ENCODE measurements at regions not wholly inside any gene's neighbourhood (a gene's known extent, or its start where the extent isn't known, plus 50 kb on each side); places are given as distances from the start of the nearest gene placed in this dataset.

DNA sequence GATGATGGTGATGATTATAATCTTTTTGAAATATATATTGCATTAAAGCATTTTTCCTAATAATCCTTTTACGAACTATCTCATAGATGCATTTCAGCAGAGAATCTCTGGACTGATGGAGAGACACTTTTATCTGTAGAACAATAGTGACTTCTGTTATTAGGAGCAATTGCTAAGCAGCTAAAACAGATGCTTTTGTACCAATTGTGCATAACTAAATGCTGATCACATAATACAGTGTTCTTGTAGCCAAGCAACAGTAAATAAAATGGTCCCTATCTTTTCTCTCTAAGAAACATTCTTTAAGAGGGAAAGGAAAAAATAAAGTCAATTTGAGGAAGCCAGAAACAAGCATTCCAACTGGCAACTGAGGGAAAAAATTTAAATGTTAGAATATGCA is 405.8 kb upstream of the GOLIM4 start:
- ATAC-seq (no peak), DNase-seq (no peak)
- no peak overlapping the region for H3K27ac Mint-ChIP-seq
- no peak overlapping the region for H3K4me3 Mint-ChIP-seq
- no peaks in the 10 kb centered on the region for H3K4me1 Mint-ChIP-seq
- H3K9me3 Mint-ChIP-seq = no peaks in the 10 kb centered on the region
- no peaks in the 10 kb centered on the region for H3K27me3 Mint-ChIP-seq

DNA sequence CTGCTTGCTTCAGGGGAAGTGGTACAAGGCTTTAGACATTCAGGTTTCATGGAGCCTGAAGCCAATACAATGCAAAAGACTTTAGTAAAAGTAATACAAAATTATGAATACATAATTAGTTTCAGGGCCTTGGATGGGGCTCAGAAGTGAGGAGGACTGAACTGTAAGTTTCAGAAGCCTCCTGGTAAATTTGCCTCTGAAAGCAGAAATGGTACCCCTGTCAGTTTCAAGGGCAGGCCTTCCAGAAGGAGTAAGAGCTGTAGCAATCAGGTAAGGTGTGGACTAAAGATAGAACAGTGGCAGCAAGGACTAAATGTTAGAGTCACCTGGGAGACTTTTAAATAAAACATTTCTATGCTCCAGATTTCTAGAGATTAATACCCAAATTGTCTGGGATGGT is 402.5 kb upstream of the GOLIM4 start:
- DNase-seq (no peak), ATAC-seq (no peak)
- H3K4me3 Mint-ChIP-seq = no peak overlapping the region
- peaks cover 0 to 5% of the 10 kb centered on the region in 2 donors for H3K9me3 Mint-ChIP-seq
- no peaks in the 10 kb centered on the region for H3K4me1 Mint-ChIP-seq
- H3K27me3 Mint-ChIP-seq = no peaks in the 10 kb centered on the region
- no peak overlapping the region for H3K27ac Mint-ChIP-seq

DNA sequence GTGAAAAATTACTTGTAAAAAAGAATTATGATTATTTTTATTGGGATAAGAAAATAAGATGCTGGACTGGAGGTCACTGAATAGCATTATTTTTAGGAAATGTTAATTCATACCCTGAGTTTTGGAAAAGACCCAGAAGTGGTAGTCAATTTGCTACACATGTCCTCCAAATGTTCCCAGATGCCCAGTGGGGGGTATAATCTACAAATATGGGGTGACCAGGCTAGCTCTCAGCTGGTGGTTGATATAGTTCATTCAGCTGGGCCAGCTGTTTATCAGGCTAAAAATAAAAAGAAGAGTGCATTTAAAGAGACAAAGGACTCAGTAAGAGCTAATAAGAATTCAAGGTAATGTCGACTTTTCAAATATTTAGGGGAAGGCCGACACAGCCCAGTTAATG is 402.0 kb upstream of the GOLIM4 start:
- H3K4me1 Mint-ChIP-seq = no peaks in the 10 kb centered on the region
- no peak overlapping the region for H3K27ac Mint-ChIP-seq
- H3K9me3 Mint-ChIP-seq = peaks cover 0 to 6% of the 10 kb centered on the region in 2 donors
- no peak for ATAC-seq
- H3K4me3 Mint-ChIP-seq = no peak overlapping the region
- no peaks in the 10 kb centered on the region for H3K27me3 Mint-ChIP-seq
- no peak for DNase-seq

DNA sequence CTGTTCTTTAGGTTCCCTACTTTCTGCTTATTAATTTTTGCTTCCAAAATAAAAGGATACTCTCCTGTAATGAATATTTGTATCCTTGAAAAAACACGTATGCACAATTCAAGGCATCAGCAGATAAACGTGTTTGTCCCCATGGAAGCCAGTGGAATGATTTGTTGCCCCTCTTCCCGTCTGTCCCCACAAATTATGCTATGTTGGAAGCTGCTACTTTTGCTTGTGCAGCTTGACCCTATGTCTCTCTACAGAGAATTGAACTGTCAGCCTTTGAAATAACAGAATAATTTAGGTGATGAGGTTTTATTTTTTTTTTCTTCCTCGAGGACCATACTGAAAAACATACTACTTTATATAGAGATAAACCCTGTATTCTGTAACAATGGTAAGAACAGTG is 401.5 kb upstream of the GOLIM4 start:
- Mint-ChIP-seq H3K4me1 (no peaks in the 10 kb centered on the region), H3K27me3 (no peaks in the 10 kb centered on the region)

DNA sequence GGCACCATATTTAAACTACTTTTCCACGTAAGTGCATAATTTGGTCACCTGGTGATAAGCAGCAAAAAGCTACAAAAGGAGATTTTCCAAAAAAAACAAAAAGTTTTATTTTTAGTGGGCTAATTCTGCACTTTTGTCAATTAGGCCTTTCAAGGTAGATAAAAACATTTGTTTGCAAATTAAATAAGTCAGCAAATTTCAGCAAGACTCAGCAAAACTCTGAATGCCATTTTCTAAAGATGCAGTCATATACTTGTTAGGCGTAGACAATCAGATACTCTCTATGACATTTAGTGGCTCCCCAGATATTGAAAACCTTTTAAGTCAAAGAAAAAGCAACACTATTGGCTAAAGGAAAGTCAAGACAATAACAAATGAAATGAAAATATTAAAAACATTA is 400.2 kb upstream of the GOLIM4 start:
- ATAC-seq (no peak), DNase-seq (no peak)
- Mint-ChIP-seq H3K9me3 (peaks cover 0 to 6% of the 10 kb centered on the region in 2 donors), H3K4me3 (no peak overlapping the region), H3K27ac (no peak overlapping the region), H3K4me1 (no peaks in the 10 kb centered on the region), H3K27me3 (no peaks in the 10 kb centered on the region)

More for the DNA sequence above, 401.5 kb upstream of the GOLIM4 start:
- Mint-ChIP-seq H3K9me3 (peaks cover 0 to 6% of the 10 kb centered on the region in 2 donors), H3K4me3 (no peak overlapping the region), H3K27ac (no peak overlapping the region)
- ATAC-seq (no peak), DNase-seq (no peak)

DNA sequence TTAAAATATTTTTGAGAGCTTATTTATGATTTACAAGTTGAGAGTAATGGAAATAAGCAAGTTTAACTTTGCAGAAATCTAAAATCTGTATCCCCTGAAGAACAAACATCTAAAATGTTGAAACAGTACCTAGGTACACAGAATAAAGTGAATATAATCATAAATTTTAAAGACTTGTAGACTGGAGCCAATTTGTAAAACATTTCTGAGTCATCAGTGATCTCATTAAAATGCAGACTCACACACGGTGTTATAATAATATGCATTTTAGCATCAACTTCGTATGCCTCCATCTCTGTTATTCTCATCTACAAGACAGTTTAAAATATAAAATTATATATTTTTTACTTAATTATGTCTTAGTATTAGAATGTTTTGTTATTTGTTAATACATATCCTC is 399.5 kb upstream of the GOLIM4 start:
- H3K9me3 Mint-ChIP-seq = peaks cover 0 to 6% of the 10 kb centered on the region in 2 donors
- DNase-seq (no peak), ATAC-seq (no peak)
- H3K27ac Mint-ChIP-seq = no peak overlapping the region
- H3K27me3 Mint-ChIP-seq = no peaks in the 10 kb centered on the region
- no peak overlapping the region for H3K4me3 Mint-ChIP-seq
- no peaks in the 10 kb centered on the region for H3K4me1 Mint-ChIP-seq

DNA sequence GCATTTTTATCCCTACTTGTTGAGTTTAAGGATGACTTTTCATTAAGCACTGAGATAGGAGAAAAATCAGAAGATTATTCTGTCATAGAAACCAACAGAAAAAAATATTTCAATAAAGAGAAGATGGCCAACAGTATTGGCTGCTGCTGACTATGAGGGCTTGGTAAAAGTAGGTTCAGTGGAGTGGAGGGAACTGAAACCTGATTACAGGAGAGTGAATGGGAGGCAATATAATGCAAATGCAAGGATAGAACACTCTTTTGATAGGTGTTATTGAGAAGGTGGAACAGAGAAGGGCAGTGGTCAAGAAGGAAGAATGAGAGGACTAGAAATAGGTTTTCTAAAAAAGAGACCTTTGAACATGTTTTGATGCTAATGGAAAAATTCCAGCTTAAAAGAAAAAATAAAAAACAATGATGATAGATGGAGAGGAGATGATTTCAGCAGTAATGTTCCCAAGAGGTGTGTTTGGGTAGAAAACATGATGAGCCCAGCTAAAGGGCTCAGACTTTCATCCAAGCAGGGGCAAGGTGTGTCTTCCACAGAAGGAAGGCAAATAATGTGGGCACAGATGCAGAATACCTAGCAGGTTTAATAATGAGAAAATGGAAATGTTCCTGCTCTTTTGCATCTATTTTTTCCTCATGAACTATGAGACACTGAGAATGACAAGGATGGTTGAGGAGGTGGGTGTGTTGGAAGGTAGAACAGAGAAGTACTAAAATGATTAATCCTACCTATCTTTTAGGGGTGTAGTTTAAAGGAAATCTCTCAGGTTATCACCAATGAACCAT is 397.9 kb upstream of the GOLIM4 start:
- Mint-ChIP-seq H3K4me1 (no peaks in the 10 kb centered on the region), H3K4me3 (no peak overlapping the region), H3K27me3 (no peaks in the 10 kb centered on the region), H3K9me3 (peaks cover 0 to 6% of the 10 kb centered on the region in 2 donors), H3K27ac (no peak overlapping the region)
- no peak for ATAC-seq
- DNase-seq = no peak

DNA sequence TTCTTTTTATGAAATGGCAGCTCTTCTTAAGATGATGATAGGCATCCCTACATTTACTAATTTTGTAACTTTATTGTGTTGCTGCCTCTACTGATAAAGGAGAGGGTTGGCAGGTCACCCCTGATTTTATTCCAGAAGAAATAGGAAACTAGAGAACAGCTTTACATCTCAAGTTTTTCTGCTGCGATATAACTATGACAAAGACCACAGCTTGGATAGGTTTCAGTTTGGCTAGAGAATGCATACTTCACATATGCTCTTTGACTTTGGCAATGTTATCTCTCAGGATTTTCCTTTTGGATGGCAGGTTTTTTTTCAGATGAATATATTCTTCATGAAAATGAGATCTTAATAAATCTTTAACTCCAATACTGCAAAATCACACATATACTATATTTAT is 395.3 kb upstream of the GOLIM4 start:
- Mint-ChIP-seq H3K4me1 (no peaks in the 10 kb centered on the region), H3K9me3 (peaks cover 0 to 6% of the 10 kb centered on the region in 2 donors), H3K27me3 (no peaks in the 10 kb centered on the region), H3K27ac (no peak overlapping the region), H3K4me3 (no peak overlapping the region)
- ATAC-seq = no peak
- no peak for DNase-seq

DNA sequence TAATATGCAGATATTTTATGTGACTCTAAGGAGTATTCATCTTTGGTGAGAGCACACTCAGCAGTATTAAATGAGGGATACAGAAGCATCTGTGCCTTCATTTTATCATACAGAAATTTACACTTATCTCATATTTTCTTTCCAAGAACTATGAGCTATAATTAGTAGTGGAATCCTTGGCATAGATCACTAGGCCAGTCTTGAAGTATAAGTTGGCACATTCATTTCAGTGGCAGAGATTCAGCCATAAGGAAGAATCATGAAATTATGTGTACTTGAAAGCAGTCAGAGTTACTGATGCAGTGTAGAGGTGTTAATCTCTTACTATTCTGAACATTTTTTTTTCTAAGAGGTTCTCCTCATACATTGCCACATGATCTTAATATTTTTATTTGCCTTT is 393.6 kb upstream of the GOLIM4 start:
- Mint-ChIP-seq H3K4me3 (no peak overlapping the region), H3K27ac (no peak overlapping the region), H3K27me3 (no peaks in the 10 kb centered on the region), H3K4me1 (no peaks in the 10 kb centered on the region), H3K9me3 (peaks cover 0 to 6% of the 10 kb centered on the region in 2 donors)
- DNase-seq (no peak), ATAC-seq (no peak)

DNA sequence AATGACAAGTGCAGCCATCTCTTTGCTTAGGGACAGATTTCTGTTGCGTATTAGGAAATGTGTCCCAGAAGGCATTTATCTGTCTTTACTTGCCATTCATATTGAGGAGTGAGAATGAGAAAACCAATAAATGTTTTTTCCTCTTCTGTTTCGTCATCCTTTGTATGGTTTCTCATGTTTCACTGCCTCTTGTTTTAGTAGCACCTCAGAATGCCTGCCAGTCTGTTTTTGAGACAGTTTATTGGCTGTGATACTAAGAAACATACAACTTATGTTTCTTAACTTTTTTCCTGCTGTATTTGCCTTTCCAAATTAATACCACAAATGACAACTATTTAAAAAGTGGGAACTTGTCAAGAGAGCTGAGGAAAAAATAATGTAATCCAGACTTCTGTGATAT is 390.2 kb upstream of the GOLIM4 start:
- Mint-ChIP-seq H3K27me3 (no peaks in the 10 kb centered on the region), H3K4me1 (no peaks in the 10 kb centered on the region), H3K27ac (no peak overlapping the region), H3K9me3 (no peaks in the 10 kb centered on the region), H3K4me3 (no peak overlapping the region)
- ATAC-seq (no peak), DNase-seq (no peak)

DNA sequence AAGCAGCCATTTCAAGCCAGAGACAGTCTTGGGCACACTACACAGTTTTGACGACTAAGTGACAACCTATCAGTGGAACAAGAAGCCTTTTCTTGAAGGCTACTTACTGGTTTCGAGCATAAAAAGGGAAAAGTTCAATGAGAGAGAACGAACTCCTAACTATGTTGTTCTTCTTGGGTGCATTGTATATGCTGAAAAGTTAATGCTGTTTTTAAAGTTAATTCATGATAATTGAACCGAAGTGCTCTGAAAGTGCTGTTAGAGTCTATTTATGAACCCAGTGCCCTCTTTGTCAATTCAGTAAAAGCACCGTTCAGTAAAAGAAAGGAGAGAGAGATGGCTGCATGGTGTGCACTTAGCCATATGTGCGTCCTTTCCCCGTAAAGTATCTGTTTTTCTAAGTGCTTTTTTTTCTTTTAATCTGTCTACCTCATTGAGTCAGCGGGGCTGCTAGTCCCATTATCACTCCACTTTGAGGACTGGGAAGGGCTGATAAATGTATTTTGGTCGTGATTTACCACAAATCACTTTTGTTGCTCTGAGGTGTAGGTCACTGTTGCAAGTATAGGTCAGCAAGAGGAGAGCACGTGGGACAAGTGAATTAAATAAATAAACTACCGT is 380.7 kb upstream of the GOLIM4 start:
- DNase-seq = no peak
- no peaks in the 10 kb centered on the region for H3K9me3 Mint-ChIP-seq
- no peak overlapping the region for H3K27ac Mint-ChIP-seq

DNA sequence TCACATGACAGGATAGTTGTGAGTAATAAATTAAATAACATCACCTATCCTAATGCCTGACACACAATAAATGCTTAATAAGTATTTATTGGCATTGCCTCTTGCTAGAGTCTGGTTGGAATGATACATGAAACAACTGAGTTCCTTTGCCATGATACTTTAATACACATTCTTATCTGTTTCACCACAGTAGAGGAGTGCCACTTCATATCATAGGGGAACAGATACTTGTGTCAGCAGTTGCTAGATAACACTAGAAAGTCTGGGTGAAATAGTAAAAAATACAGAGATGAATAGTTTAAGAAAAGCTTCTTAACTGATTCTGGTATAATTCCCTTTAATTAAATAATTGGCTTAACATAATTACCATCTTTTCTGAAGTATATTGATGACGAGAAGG is 380.0 kb upstream of the GOLIM4 start:
- H3K4me3 Mint-ChIP-seq = no peak overlapping the region
- H3K4me1 Mint-ChIP-seq = no peaks in the 10 kb centered on the region
- H3K27me3 Mint-ChIP-seq = no peaks in the 10 kb centered on the region
- no peaks in the 10 kb centered on the region for H3K9me3 Mint-ChIP-seq
- no peak for DNase-seq
- no peak overlapping the region for H3K27ac Mint-ChIP-seq
- ATAC-seq = no peak

More for the DNA sequence above, 380.7 kb upstream of the GOLIM4 start:
- no peaks in the 10 kb centered on the region for H3K27me3 Mint-ChIP-seq
- no peaks in the 10 kb centered on the region for H3K4me1 Mint-ChIP-seq
- H3K4me3 Mint-ChIP-seq = no peak overlapping the region
- ATAC-seq = no peak

DNA sequence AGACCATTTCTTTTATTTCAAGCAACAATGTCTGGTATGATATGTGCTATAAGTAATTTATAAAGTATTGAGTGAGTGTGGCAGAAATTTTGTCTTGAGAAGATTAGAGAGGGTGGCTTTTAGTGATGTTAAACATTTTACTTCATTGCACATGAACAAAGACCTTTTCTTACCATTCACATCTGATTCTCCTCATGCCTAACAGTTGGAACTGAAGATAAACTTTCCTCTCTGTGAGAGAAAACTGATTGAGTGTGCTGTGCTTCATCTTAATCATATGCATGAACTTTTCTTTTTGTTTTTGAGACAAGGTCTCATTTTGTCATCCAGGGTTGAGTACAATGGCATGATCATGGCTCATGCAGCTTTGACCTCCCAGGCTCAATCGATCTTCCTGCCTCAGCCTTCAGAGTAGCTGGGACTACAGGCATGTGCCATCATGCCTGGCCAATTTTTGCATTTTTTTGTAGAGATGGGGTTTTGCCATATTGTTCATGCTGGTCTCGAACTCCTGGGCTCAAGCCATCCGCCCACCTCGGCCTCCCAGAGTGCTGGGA is 377.7 kb upstream of the GOLIM4 start:
- no peak overlapping the region for H3K27ac Mint-ChIP-seq
- no peaks in the 10 kb centered on the region for H3K4me1 Mint-ChIP-seq
- no peak overlapping the region for H3K4me3 Mint-ChIP-seq
- no peaks in the 10 kb centered on the region for H3K27me3 Mint-ChIP-seq
- ATAC-seq (no peak), DNase-seq (no peak)
- no peaks in the 10 kb centered on the region for H3K9me3 Mint-ChIP-seq

DNA sequence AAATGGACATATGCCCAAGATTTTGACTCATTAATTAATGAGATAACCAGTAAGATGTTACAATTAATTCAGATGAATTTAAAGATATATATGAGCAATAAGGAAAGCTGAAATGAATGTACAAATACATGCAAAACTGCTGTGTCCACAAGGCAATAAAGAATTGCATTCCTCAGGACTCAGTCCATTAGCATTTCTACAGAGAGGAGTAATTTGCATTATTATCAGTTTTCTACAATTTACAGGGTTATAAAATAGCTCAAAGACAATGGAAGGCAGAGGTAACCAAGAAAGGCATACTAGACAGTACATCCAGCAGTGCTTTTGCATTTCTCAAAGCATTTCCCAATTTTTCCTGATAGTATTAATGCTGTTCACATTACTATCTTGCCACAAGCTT is 377.1 kb upstream of the GOLIM4 start:
- H3K4me3 Mint-ChIP-seq = no peak overlapping the region
- H3K9me3 Mint-ChIP-seq = no peaks in the 10 kb centered on the region
- DNase-seq (no peak), ATAC-seq (no peak)
- H3K4me1 Mint-ChIP-seq = no peaks in the 10 kb centered on the region
- no peaks in the 10 kb centered on the region for H3K27me3 Mint-ChIP-seq
- no peak overlapping the region for H3K27ac Mint-ChIP-seq

DNA sequence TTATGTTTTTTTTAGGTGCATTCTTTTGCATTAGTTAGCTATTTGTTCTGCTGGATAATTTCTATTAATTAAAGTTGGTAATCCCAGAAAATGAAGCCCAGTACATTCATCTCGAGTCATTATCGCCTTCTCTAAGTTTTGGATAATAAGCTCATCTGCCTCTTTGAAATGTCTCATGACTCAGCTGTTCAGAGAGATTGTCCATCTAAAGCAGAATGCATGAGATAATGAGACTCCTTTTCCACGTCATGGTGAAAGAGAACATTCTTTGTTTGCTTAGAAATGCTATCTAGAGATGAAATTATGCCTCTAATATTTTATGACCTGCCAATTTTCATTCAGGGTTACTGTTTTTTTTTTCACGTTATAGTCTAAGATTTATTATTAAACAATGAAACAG is 374.7 kb upstream of the GOLIM4 start:
- ATAC-seq (no peak), DNase-seq (no peak)
- no peak overlapping the region for H3K4me3 Mint-ChIP-seq
- H3K9me3 Mint-ChIP-seq = no peaks in the 10 kb centered on the region
- H3K27ac Mint-ChIP-seq = no peak overlapping the region
- H3K4me1 Mint-ChIP-seq = no peaks in the 10 kb centered on the region
- no peaks in the 10 kb centered on the region for H3K27me3 Mint-ChIP-seq

DNA sequence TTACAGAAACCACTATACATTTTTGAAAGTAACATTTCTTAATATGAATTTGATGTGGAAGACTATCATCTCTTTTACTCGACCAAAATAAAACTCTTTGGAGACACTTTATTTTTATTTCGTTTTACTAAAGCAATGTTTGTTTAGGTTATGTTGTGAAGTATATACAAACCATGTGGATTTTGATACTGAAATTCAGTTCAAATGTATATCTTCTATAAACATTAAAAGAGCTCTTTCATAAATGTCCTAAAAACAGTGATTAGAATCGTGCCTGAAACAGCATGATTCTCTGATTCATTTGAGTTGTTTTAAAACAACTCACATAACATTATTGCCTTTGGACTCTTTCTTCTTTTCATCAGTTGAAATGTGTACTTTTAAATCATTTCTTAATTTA is 373.7 kb upstream of the GOLIM4 start:
- Mint-ChIP-seq H3K4me3 (no peak overlapping the region), H3K27me3 (no peaks in the 10 kb centered on the region), H3K4me1 (no peaks in the 10 kb centered on the region), H3K9me3 (no peaks in the 10 kb centered on the region), H3K27ac (no peak overlapping the region)
- no peak for DNase-seq
- no peak for ATAC-seq

Measured in stimulated activated naive CD8-positive, alpha-beta T cell treated with anti-CD3 and anti-CD28 coated beads, Interleukin-15, amount 100 ng/mL, for 72 hours (primary cell).